Spleen (tissue), 11 donors: ENCODE measurements at regions not wholly inside any gene's neighbourhood (a gene's known extent, or its start where the extent isn't known, plus 50 kb on each side); places are given as distances from the start of the nearest gene placed in this dataset.

Source experiments
- DNase-seq: peaks from one replicate; pipeline ENCODE4 v3.0.0-alpha.2; 2020
- H3K27ac ChIP-seq, 8 donors: fragments of 200-600 bp; sonication (generic) in 7 of 8; 1 replicate in 4 of 8; 2 replicates in 4 of 8; pipeline versions ENCODE4 v1.5.0 to v1.8.0; 2016 to 2021; ENCODE audit warnings: inconsistent platforms in 4 of 8, mild to moderate bottlenecking in 4 of 8, moderate library complexity in 1 of 8
- H3K27me3 ChIP-seq, 7 donors: fragments of 200-600 bp; sonication (generic) in 6 of 7; replicated peaks in 1 of 7; 1 replicate in 4 of 7; 2 replicates in 3 of 7; pipeline versions ENCODE4 v1.5.0 to v1.8.0; 2016 to 2021; ENCODE audit warnings: inconsistent platforms in 3 of 7, mild to moderate bottlenecking in 1 of 7
- H3K36me3 ChIP-seq, 6 donors: fragments of 200-600 bp; sonication (generic) in 5 of 6; 1 replicate in 4 of 6; 2 replicates in 2 of 6; pipeline versions ENCODE4 v1.5.0 to v1.8.0; 2016 to 2021; ENCODE audit warnings: inconsistent platforms in 2 of 6
- H3K4me1 ChIP-seq, 6 donors: fragments of 200-600 bp; sonication (generic) in 5 of 6; 1 replicate in 3 of 6; 2 replicates in 3 of 6; pipeline versions ENCODE4 v1.5.0 to v1.8.0; 2016 to 2021; ENCODE audit warnings: inconsistent platforms in 3 of 6
- H3K4me3 ChIP-seq, 8 donors: fragments of 200-600 bp; sonication (generic) in 7 of 8; 1 replicate in 4 of 8; 2 replicates in 4 of 8; pipeline versions ENCODE4 v1.5.0 to v1.8.0; 2016 to 2021; ENCODE audit warnings: inconsistent platforms in 4 of 8, mild to moderate bottlenecking in 4 of 8, moderate library complexity in 2 of 8
- H3K9me3 ChIP-seq, 8 donors: fragments of 200-600 bp; sonication (generic) in 7 of 8; 1 replicate in 4 of 8; 2 replicates in 4 of 8; pipeline versions ENCODE4 v1.5.0 to v1.8.0; 2016 to 2021; ENCODE audit warnings: inconsistent platforms in 4 of 8
- CTCF ChIP-seq, 11 experiments: fragments of 200-600 bp in 7 of 11; fragments of 450-650 bp in 4 of 11; sonication (generic) in 4 of 11; IDR thresholded peaks in 8 of 11; conservative IDR thresholded peaks in 3 of 11; 1 replicate in 7 of 11; 2 replicates in 4 of 11; pipeline versions ENCODE4 v1.4.0 to v1.8.0; 2016 to 2021; ENCODE audit warnings: antibody characterized with exemption in 11 of 11, inconsistent platforms in 4 of 11, mild to moderate bottlenecking in 1 of 11
- POLR2A ChIP-seq, 3 donors: fragments of 450-650 bp; IDR thresholded peaks; one replicate each; pipeline ENCODE4 v1.5.1; 2017; ENCODE audit warnings: antibody characterized with exemption in 3 of 3, mild to moderate bottlenecking in 1 of 3
- POLR2AphosphoS5 ChIP-seq, 3 donors: sonication (generic); formaldehyde crosslinking; IDR thresholded peaks; one replicate each; pipeline ENCODE4 v1.5.1; 2017; ENCODE audit warnings: antibody characterized with exemption in 3 of 3
- WGBS, 5 donors: extraction: QIAGEN DNeasy Blood & Tissue Kit in 3 of 5; methylation state at CpG; one replicate each; pipeline versions ENCODE4 v1.1.5 to v1.1.7; 2013 to 2018; 5-methylcytosine and 5-hydroxymethylcytosine counted together
- intact Hi-C: fragments of 100-400 bp; cut with DNase I; formaldehyde crosslinking; loops from one replicate; pipeline ENCODE4 v1.15.0; 2023; ENCODE audit warnings: low total_unique reads
- donor health status: healthy with polysubstance abuse.
- donor health status: DM: no; HTN: no; CAD: no; lungs with moderate emphysema.
- donor health status: DM: no; HTN: no; CAD: no.
- donor health status: Bipolar disorder and iron deficiency.
- donor health status: healthy.
- donor health status: DM: no; HTN: no; CAD: no.
- donor health status: DM: yes; HTN: yes; CAD: no.

DNA sequence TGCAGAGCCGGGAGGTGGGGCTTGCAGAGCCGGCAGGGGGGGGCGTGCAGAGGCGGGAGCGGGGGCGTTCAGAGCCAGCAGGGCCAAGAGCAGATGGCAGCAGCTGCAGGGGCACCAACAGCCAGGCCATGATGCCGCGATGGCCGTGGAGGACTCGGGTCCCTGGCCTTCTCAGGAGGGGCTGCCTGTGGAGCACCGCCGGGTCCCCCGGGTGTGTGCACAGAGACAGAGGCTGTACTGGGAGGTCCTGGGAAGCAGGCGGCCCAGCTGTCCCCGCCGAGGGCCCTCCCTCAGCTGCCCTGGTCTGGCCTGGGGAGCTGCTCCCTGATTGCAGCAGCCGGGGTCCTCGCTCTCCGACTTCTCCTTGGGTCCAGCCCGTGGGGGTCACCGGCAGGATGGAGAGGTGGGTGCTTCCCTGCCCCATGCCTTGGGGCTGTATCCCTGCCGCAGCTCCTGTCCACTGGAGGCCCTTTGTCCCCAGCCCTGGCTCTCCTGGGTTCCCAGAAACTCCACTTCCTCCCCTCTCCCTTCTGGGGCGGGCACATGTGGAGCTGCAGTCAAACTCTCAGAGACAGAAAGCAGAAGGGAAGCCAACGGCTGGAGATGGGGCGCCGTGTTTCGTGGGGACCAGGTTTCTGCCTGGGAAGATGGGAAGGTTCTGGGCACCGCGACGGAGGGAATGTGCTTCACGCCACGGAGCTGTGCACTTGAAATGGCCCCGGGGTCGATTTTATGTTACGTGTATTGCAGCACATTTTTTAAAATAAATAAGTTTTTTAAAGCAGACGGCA, 75.8 kb upstream of the GALNT9 start:
- Histone ChIP-seq H3K27ac (no peak overlapping the region), H3K36me3 (no peaks in the 10 kb centered on the region), H3K4me3 (no peak overlapping the region), H3K9me3 (no peaks in the 10 kb centered on the region), H3K27me3 (peaks cover 0 to 94% (median 11%) of the 10 kb centered on the region in 7 donors), H3K4me1 (no peaks in the 10 kb centered on the region)
- 59 to 66% (median 65%) methylated on average over 15 to 36 of the region's 36 CpGs for WGBS, 5 donors
- no peak for TF ChIP-seq POLR2AphosphoS5 (IDR thresholded peaks at IDR 0.05)
- no peak for TF ChIP-seq POLR2A (IDR thresholded peaks at IDR 0.05)
- no peak for TF ChIP-seq CTCF (IDR thresholded peaks at IDR 0.05 in 8 of 11, conservative IDR thresholded peaks at IDR 0.05 in 3 of 11)
- no peak for DNase-seq
- intact Hi-C loops, result no loop called here

DNA sequence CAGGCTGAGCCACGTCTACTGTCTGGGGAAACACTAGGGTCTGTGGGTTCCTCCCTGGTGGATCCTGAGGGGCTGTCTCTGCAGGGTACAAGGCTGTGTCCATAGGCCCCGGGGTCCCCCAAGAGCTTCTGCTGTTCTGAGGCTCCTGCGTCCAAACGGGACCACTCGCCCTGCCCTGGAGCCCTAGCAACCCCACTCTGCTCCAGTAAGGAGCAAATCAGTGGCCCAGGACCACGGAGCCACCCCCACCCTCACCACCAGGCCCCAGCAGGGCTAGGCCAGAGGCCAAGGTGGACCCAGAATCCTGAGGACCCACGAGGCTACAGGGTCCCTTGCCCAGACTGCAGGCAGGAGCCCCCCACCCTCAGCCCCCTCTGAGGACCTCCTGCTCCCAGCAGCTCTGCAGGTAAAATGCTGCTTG, 75.1 kb upstream of the GALNT9 start:
- intact Hi-C loops, result no loop called here
- WGBS, 5 donors, result 71 to 75% (median 72%) methylated on average over 4 to 7 of the region's 7 CpGs
- Histone ChIP-seq H3K36me3 (no peaks in the 10 kb centered on the region), H3K4me3 (no peak overlapping the region), H3K27me3 (peaks cover 0 to 99% (median 18%) of the 10 kb centered on the region in 7 donors), H3K9me3 (no peaks in the 10 kb centered on the region), H3K27ac (no peak overlapping the region), H3K4me1 (no peaks in the 10 kb centered on the region)
- no peak for TF ChIP-seq POLR2A (IDR thresholded peaks at IDR 0.05)
- no peak for TF ChIP-seq POLR2AphosphoS5 (IDR thresholded peaks at IDR 0.05)
- no peak for TF ChIP-seq CTCF (IDR thresholded peaks at IDR 0.05 in 8 of 11, conservative IDR thresholded peaks at IDR 0.05 in 3 of 11)
- no peak for DNase-seq

DNA sequence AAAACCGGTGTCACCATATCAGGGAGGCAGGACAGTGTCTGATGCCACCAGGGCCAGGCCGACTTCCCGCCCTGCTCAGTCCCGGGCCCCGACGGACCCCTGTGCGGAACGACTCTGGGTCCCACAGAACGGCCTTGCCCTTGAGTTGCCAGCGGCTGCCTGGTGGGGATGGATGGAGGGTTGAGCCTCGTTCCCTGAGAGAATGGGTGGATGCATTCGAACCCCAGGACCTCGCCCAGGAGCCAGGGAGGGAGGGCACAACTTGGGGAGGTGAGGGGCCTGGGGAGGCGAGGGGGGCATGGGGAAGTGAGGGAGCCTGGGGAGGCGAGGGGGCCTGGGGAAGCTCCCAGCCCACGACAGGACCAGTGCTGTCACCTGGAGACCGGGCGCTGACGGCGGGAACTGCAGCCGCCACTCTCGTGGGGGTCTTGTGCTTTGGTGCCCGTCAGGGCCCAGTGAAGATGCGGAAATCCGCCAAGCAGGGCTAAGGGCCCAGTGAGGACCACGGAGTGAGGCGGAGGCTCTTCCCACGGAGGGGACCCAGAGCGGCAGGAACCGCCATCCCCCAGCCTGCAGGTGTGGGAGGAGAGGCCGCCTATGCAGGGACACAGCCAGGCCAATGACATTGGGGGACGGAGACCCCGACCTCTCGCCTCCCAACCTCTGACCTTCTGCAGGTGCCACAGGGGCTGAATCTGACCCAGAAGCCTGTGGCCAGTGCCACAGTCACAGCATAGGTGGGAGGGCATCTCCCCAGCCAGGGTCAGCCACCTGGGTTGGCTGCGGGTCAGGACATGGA, 74.4 kb upstream of the GALNT9 start:
- TF ChIP-seq CTCF (IDR thresholded peaks at IDR 0.05 in 8 of 11, conservative IDR thresholded peaks at IDR 0.05 in 3 of 11) (no peak), POLR2A (IDR thresholded peaks at IDR 0.05) (no peak), POLR2AphosphoS5 (IDR thresholded peaks at IDR 0.05) (no peak)
- intact Hi-C loops, result no loop called here
- Histone ChIP-seq H3K4me3 (no peak overlapping the region), H3K4me1 (no peaks in the 10 kb centered on the region), H3K27me3 (peaks cover 0 to 99% (median 24%) of the 10 kb centered on the region in 7 donors), H3K27ac (no peak overlapping the region), H3K9me3 (no peaks in the 10 kb centered on the region), H3K36me3 (no peaks in the 10 kb centered on the region)
- WGBS, 5 donors, result 78 to 85% (median 80%) methylated on average over 29 to 35 of the region's 35 CpGs
- no peak for DNase-seq

DNA sequence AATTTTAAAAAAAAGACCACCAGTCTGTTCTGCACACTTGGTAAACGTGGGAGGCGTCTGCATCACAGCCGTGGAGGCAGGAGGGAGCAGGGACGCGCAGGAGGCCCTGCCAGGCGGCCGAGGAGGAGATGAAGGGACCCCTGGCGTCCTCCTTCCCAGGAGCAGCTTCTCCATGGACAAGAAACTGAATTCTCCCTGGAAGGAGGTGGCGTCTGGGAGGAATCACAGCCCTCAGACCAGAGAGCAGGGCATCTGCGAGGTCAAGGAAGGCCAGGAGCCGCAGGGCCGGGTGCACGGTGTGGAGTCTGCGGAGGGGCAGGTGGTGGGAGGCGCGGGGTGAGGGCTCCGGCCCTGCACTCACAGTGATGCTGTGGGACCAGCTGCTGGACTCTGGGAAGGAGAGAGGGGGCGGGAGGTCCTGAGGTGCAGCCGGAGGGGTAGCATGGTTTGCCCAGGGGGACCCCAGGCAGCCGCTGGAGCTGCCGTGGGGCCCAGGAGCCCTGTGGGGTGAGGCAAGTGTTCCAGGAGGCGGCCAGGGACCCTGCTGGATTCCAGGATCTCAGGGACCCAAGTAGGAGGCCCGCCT, 73.5 kb upstream of the GALNT9 start:
- Histone ChIP-seq H3K9me3 (no peaks in the 10 kb centered on the region), H3K4me1 (no peaks in the 10 kb centered on the region), H3K27ac (no peak overlapping the region), H3K27me3 (peaks cover 0 to 99% (median 33%) of the 10 kb centered on the region in 7 donors), H3K4me3 (no peak overlapping the region), H3K36me3 (no peaks in the 10 kb centered on the region)
- DNase-seq, result no peak
- intact Hi-C loops, result no loop called here
- WGBS, 5 donors, result 60 to 70% (median 67%) methylated on average over 23 of the region's 23 CpGs
- TF ChIP-seq POLR2AphosphoS5 (IDR thresholded peaks at IDR 0.05), result no peak
- TF ChIP-seq POLR2A (IDR thresholded peaks at IDR 0.05), result no peak
- TF ChIP-seq CTCF (IDR thresholded peaks at IDR 0.05 in 8 of 11, conservative IDR thresholded peaks at IDR 0.05 in 3 of 11), result no peak
